NCI-H1930 (cell line): ENCODE measurements at regions not wholly inside any gene's neighbourhood (a gene's known extent, or its start where the extent isn't known, plus 50 kb on each side); places are given as distances from the start of the nearest gene placed in this dataset.
"Not testable (repeated sequence)": the region's sequence is repeated elsewhere in the genome, so short reads cannot be mapped to it uniquely, and the experiment has no call there.

Source experiments
- DNase-seq, 2 experiments: peaks; one replicate each; lab custom pipeline; 2025; lab: John Stamatoyannopoulos, UW

DNA sequence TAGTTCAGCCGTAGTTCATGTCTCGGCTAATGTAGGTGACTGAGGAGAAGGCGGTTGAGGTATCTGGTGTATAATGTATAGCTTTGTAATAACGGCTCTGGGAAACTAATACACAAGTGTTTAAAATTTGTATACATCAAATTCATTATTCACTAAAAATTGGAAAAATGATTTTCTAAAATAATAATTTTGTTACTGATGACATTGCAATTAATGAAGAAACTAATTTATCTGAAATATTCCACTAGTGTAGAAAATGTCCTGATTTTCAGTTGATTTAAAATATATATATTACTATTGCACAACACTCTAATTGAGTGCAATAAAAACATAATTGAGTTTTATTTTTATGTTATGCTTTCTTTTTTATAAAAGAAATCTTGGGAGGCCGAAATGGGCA is 823.0 kb downstream of the TAF11L14 start:
- no peak for DNase-seq

DNA sequence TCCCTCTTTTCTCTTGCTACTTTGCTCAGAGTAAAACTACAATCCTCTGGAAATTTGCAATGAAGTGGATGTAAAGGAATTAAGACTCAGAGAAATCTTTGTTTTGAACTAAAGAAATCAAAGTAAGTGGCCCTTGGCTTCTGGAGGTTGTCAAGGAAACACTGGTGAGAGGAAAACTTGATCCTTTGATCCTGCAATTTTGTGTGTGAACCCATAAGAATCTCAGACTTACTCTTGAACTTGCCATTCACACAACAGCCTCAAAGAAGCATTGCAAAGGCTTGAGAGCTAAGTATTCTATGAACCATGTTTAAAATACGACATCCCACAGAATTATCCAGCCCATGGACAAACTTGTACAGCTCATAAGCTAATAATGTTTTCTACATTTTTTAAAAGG is 827.5 kb downstream of the TAF11L14 start:
- no peak for DNase-seq

DNA sequence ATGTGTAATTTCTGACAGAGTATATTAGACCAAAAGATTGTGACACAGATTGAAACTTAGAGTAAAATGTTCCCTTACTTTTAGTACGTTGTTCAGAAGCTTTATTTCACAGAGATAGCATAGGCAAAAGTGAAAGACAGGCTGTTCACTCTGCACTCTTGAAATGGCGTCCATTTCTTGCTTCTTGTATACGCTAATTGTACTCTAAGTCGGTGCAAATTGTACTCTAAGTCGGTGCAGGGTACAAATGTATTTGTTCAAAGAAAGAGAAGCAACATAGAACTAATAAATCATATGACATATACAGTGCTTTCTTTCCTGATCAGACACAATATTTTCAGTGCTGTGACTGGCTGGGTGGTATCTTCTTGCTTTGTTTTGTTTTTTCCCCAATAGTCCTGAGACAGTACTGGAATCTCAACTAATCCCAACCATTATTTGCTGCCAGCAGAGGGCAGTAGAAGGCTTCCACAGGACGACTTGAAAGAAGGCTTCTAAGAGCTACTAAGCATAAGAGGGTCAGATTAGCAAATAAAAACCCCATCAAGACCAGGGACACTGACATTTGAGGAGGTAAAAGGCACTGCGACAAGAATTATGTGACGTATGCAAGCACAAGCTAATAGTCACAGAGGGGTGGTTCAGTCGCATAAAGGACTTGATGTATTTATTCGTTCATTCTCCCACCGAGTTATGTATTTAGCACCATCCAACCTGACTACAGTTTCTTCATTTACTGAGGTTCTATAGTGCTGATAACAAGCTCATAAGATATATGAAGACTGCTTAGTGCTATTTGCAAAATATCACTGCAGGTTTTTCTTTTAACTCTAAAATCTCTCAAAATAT is 831.8 kb downstream of the TAF11L14 start:
- DNase-seq = peak; percentile 22 to 58

DNA sequence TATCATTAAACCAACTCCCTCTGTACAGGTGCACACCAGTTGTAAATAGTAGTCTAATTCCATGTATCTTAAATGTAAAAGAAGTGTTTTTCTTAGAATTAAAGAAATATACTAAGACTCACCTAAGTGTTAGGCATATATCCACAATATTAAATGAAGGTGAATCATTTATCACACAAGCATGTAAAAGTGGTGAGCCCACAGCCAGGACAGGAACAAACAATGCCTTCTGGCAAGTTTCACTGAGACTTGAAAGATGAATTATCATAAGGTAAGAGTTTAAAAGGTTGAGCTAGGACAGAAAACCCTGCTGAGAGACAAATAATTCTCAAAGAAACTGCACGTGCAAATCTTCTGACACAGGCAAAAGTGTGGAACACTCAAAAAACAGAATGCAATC is 832.5 kb downstream of the TAF11L14 start:
- no peak for DNase-seq

DNA sequence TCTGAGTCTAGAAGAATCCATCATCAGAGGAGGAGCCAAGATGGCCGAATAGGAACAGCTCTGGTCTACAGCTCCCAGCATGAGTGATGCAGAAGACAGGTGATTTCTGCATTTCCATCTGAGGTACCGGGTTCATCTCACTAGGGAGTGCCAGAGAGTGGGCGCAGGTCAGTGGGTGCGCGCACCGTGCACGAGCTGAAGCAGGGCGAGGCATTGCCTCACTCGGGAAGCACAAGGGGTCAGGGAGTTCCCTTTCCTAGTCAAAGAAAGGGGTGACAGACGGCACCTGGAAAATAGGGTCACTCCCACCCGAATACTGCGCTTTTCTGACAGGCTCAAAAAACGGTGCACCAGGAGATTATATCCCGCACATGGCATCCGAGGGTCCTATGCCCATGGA is 837.5 kb downstream of the TAF11L14 start:
- not testable (repeated sequence) for DNase-seq

DNA sequence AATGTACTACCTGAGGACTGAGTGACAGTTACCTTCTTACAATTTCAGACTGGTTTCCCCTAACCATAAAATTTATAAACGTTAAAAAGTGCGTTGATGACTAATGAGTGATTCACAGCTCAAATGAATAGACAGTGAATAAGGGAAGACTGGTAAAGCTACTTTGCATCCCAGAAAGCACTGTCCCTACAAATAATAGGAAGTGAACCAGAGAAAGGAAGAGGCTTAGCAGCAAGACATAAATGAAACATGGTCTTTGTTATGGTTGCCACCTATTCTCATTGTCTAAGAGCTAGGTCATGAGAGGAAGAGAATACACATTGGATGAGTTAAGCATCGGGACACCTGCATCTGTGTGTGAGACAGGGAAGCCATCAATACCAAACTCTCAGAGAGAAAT is 849.2 kb downstream of the TAF11L14 start:
- no peak for DNase-seq

DNA sequence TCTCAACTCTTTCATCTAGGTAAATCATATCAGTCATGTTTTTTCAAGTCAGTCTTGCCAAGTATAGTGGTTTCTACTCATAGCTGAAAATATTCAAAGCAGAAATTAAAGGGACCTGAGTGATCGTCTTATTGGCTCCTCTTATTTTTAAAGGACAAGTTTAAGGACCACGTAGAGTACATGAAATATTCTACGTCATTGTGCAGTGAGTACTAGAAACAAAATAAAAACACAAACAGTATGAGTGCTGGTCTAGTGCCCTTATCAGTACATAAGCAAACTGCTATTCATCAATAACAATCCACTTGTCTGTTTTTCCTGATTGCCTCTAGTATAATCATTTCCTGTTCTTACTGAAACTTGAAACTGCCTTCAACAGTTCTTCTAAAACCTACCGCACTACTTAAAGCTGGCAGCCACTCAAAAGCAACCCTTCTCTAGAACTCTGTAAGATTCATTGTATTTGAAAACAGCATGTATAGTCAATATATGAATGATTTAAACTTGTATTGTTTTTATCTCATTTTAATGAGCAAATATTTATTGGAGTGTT is 853.7 kb downstream of the TAF11L14 start:
- no peak for DNase-seq

DNA sequence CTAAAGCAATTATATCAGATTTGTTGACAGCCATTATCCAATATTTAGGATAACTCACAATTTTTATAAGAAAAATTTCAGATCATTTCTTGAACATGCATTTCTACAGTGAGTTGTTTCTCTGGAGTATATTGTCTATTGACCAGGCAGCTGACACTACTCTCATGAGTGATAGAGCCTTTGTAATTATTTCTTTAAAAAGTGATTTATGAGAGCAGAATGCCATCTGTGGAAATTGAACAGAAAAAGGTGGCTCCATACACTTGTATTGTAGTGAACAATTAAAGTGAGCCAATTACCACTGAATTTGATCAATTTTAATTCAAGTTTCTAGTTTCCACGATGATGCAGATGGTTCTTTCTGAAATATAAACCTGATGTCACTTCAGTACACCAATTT is 855.4 kb downstream of the TAF11L14 start:
- DNase-seq = no peak

DNA sequence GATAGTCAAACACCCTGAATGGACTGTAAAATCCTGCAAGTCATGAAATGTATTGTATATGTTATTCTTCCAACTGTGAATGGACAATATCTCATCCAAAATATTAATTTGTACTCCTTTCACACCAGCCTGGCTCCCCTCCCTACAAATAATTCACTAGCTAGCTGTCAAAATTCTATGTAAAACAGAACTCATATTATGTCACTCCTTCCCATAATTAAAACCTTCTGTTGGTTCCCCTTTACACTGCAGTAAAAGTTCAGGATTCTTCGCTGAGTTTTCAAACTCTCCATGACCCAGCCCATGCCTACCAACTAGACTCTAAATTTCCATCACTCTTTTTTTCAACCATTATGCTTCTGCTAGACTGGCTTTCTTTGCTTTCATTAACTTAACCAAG is 857.1 kb downstream of the TAF11L14 start:
- no peak for DNase-seq

DNA sequence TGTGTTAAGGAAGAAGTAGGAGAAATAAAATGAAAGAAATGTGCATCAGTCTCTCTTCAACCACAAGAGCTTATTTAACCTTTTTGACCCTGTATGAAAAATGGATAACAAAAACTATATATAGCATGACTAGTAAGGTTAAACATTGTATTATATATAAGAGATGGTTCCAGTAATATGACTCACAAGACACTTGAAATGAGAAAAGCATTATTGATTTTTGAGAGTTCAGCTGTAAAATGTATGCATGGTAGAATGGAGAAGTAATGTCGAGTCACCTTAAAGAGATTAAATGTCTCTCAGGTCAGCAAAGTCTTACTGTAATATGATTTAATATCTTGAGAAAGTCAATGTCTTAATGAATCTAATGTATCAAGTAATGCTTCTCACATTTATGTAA is 860.9 kb downstream of the TAF11L14 start:
- no peak for DNase-seq

DNA sequence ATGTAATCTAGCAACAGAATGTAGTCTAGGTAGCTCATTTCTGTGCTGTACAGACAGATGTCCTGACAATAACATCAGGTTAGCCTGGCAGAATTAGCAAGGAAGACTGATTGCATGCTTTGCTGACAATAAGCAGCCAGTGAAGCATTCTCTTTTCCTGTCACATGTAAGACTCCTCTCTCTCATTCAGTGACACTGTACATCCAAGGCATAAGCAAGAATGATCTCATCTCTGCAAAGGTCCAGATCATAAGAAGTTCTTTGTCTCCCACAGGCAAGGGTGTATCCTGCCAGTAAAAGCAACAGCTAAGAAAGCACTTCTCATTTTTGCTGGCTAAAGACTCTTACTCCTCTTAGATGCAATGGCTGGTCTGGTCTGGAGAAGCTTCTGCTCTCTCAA is 861.8 kb downstream of the TAF11L14 start:
- no peak for DNase-seq

DNA sequence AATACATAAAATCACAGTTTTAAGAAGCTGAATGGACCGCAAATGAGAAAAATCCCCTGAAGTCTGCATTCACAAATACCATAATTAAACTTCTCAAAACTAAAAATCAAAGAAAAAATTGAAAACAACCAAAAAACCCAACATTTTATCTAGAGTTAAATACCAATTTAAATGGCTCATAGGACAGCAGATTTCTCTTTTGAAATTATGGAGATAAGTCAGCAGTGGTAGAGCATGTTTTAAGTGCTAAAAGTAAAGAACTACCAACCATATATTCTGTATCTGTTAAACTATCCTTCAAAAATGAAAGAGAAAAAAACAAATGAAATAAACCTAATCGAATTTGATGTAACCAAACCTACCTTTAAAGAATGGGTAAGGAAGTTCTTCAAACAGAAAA is 862.8 kb downstream of the TAF11L14 start:
- DNase-seq = no peak

DNA sequence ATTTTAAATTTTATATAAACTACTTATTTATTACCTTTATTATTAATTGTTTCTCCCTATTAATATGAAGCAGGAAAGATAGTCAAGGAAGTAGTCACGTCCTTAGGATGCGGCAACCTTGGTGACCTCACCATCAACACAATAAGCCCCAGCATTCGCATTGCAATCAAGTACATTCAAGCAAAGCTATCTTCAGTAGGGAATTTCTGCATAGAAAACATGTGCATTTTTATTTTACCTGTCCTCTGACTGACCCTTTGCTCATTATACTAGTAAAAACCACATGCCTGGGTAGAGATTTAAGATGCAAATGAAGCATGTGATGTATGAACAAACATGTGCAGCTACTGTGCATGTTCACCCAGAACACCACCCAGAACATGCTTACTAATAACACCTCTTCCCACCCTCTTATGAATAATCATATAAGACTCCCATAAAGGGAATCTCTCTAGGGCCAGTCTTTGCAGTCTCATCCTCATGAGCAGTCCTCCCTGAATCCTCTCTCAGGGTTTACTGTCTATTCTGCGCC is 869.6 kb downstream of the TAF11L14 start:
- DNase-seq = no peak

DNA sequence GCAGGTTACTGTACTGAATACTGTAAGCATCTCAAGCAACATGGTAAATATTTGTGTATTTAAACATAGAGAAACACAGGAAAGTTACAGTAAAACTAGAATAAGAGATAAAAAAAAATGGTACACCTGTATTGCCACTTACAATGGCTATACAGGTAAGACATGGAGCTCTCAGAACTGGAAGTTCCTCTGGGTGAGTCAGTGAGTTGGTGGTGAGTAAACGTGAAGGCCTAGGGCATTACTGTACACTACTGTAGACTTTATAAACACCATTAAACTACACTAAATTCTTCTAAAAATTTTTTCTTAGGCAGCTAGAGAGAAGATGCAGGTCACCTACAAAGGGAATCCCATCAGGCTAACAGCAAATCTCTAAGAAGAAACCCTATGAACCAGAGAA is 872.9 kb downstream of the TAF11L14 start:
- no peak for DNase-seq

DNA sequence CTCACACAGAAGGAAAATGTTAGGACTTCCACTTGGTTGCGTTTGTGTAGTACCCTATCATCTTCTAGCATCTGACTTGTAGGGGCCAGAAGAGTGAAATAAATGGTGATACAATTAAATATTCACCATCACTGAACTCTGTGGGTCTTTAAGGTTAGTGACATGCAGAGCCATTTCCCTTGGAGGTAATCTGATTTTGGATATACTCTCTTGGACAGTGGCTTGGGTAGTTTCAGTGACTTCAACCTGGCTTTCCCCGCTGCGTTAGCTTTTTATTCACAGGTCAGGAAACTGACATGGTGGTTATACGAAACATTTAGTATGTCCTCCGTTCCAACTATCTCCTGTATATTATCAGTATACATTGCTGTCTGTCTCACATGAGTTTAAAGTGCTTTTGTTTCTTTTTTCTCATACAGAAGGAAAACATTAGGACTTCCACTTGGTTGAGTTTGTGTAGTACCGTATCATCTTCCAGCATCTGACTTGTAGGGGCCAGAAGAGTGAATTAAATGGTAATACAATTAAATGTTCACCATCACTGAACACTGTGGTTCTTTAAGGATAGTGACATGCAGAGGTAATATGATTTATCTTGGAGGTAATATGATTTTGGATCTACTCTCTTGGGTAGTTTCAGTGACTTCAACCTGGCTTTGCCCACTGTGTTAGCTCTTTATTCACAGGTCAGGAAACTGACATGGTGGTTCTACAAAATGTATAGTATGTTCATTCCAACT is 883.6 kb downstream of the TAF11L14 start:
- DNase-seq = no peak

DNA sequence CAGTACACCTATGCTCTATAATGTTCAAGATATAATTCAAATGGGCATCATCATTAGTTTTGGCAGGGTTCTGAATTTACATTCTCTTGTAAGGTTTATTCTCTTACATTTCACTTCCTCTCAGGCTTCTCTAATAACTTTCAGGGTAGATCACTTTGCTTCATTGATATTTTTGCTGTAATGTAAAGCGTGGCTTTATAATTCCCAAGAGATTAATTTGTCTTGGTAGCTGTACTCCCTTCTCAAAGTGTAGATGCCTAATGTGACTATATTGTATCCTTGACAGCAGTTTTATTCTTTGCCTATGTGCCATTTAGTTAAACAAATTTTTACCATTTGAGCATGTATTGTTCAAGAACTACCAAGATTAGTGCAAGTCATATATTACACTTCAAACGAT is 889.1 kb downstream of the TAF11L14 start:
- no peak for DNase-seq

DNA sequence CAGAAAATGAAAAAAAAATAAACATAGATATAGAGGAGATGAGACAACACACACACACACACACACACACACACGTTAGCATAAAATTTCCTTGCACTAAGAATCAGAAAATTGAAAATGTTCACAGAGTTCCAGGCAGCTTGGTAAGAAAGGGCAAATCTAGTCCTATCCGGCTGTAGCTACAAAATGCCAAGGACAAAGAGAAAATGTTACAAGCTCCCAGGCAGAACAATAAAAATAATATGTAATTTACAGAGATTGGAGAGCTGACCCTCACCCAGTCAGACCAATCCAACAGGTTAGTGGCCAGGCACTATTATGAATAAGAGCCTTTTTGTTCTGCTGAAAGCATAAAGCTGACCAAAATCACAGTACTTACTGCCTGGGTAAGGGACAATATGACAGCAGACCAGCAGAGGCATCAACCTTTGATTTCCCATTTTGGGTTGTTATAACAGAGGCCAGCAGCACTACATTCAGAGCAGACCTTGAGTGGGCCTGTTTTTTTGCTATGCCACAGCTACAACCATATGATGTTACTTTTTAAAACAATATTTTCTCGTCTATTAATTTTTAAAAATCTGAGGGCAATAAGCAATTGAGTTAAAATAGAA is 892.6 kb downstream of the TAF11L14 start:
- DNase-seq = no peak

DNA sequence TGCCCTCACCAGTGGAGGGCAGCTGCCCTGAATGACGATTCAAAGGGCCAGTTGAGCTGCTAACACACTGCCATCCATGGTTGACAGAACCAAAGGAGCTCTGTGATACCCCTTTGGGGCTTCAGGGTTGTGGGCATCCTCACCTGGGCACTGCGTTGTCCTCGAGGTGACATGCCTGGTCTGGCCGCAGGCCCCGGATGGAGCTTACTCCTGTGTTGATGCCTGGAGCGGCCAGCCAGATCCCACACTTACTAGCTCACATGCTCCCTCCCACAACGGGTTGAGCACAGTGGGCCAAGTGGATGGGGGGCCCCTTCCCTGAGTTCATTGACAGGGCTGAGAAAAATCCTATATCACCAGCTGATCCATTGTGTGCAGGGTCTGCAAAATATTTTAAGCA is 898.9 kb downstream of the TAF11L14 start:
- no peak for DNase-seq

DNA sequence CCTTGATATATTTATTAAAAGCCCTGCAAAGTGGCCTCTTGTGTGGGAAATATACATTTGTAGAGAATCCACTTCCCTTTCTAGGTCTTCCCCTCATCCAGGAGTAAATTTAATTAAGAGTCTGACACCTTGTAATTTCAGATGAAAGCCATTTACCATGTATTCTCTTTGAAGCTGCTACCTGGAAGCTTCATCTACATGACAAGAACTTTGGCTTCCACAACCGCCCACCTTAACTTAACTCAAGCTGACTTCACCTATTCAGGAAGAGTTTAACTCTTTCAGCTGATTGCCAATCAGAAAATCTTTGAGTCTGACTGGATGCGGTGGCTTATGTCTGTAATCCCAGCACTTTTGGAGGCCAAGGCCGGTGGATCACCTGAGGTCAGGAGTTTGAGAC is 899.9 kb downstream of the TAF11L14 start:
- no peak for DNase-seq

DNA sequence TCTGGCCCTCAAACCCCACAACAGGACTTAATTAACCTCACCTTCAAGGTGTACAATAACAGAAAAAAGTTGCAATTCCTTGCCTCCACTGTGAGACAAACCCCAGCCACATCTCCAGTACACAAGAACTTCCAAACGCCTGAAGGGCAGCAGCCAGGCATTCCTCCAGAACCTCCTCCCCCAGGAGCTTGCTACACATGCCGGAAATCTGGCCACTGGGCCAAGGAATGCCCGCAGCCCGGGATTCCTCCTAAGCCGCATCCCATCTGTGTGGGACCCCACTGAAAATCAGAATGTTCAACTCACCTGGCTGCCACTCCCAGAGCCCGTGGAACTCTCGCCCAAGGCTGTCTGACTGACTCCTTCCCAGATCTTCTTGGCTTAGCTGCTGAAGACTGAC is 901.5 kb downstream of the TAF11L14 start:
- DNase-seq = not testable (repeated sequence)

DNA sequence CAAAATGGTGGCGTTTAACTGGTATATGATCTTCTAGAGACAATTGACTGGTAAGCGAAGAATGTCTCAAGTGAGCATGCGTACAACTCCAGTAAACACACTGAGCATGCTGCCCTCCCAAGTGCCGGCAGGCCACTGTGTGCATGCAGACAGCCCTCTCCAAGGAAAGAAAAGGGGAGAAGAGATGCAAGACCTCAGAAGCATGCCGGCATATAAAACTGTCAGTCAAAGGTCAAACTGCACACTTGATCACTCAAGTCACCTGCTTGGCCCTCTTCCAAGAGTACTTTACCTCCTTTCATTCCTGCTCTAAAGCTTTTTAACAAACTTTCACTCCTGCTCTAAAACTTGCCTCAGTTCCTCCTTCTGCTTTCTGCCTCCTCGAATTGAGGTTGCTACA is 910.2 kb downstream of the TAF11L14 start:
- no peak for DNase-seq

DNA sequence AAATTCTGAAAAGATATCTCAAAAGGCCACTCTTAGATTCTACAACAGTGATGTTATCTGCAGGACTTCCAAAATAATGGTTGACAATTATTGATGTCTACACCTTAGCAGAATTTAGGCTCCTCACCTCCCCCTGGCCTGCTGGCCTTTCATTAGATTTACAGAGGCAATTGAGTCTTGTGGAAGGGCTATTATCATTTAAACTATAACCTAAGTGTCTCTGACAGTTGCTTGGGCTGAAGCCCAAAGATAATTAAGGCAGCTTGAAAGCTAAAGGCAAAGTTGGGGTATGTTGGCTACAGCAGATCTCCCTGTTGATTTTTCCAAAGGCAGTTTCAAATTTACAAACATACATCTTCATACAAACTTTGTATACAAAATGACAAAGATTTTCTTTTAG is 912.3 kb downstream of the TAF11L14 start:
- DNase-seq = no peak

DNA sequence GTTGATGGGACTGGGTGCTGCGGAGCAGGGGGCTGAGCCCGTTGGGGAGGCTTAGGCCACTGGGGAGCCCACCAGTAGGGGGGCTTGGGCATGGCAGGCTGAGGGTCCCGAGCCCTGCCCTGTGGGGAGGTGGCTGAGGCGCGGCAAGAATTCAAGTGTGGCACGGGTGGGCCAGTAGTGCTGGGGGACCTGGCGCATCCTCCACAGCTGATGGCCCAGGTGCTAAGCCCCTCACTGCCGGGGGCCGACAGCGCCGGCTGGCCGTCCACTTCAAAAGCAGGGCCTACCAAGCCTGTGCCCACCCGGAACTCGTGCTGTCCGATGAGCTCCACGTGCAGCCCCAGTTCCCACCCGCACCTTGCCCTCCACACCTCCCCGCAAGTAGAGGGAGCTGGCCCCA is 917.5 kb downstream of the TAF11L14 start:
- no peak for DNase-seq
